SU-DHL-6 (cell line): ENCODE measurements at regions not wholly inside any gene's neighbourhood (a gene's known extent, or its start where the extent isn't known, plus 50 kb on each side); places are given as distances from the start of the nearest gene placed in this dataset.

Experiments used
- H2AFZ ChIP-seq: fragments of 200-600 bp; sonication (generic); 2 replicates; pipeline ENCODE4 v1.6.1; 2014; ENCODE audit warnings: low read depth, mild to moderate bottlenecking, moderate library complexity, mixed read lengths, antibody characterized with exemption, low read length; ENCODE audit not compliant: severe bottlenecking
- H3F3A ChIP-seq: fragments of 200-600 bp; shearing (Covaris generic); 2 replicates; pipeline ENCODE4 v1.6.0; 2016; ENCODE audit warnings: antibody characterized with exemption, mild to moderate bottlenecking; ENCODE audit not compliant: insufficient read depth
- H3K27ac ChIP-seq: fragments of 200-600 bp; sonication (generic); 2 replicates; pipeline ENCODE4 v1.5.1; 2016; ENCODE audit warnings: low read depth, mild to moderate bottlenecking, low read length, moderate library complexity, mixed read lengths
- H3K27me3 ChIP-seq: fragments of 200-600 bp; sonication (generic), shearing (Covaris generic); 2 replicates; pipeline ENCODE4 v1.6.0; 2014; ENCODE audit warnings: mild to moderate bottlenecking, low read length
- H3K36me3 ChIP-seq: fragments of 200-600 bp; sonication (generic); 2 replicates; pipeline ENCODE4 v1.6.1; 2014; ENCODE audit warnings: mild to moderate bottlenecking, low read length, mixed read lengths
- H3K4me2 ChIP-seq: fragments of 300-600, 200-600 bp; shearing (Covaris generic), sonication (generic); 2 replicates; pipeline ENCODE4 v1.6.0; 2014; ENCODE audit warnings: low read length, low read depth, mild to moderate bottlenecking; ENCODE audit not compliant: poor library complexity, severe bottlenecking
- H3K4me3 ChIP-seq: fragments of 200-600 bp; sonication (generic); 2 replicates; pipeline ENCODE4 v1.5.1; 2014; ENCODE audit warnings: antibody characterized with exemption, low read length, mild to moderate bottlenecking, mixed read lengths; ENCODE audit not compliant: insufficient read depth, poor library complexity, severe bottlenecking
- H3K79me2 ChIP-seq: fragments of 200-600 bp; sonication (generic); 2 replicates; pipeline ENCODE4 v1.6.1; 2014; ENCODE audit warnings: mild to moderate bottlenecking, low read length, moderate library complexity; ENCODE audit not compliant: insufficient read depth
- H3K9ac ChIP-seq: fragments of 200-600 bp; sonication (generic); 2 replicates; pipeline ENCODE4 v1.7.0; 2014; ENCODE audit warnings: mild to moderate bottlenecking, low read length
- H3K9me2 ChIP-seq: fragments of 200-600 bp; sonication (generic); replicated peaks from 2 replicates; pipeline ENCODE4 v1.6.1; 2014; ENCODE audit warnings: low read length; ENCODE audit not compliant: insufficient read depth
- H3K9me3 ChIP-seq: fragments of 200-600 bp; sonication (generic); 2 replicates; pipeline ENCODE4 v1.6.1; 2014; ENCODE audit warnings: low read length, mixed read lengths; ENCODE audit not compliant: insufficient read depth
- H4K20me1 ChIP-seq: fragments of 200-600 bp; sonication (generic); 2 replicates; pipeline ENCODE4 v1.6.1; 2014; ENCODE audit warnings: low read depth, mild to moderate bottlenecking, antibody characterized with exemption, low read length, moderate library complexity, mixed read lengths
- CTCF ChIP-seq: fragments of 200-600 bp; sonication (generic); IDR thresholded peaks from one replicate; pipeline ENCODE4 v1.5.1; 2017; ENCODE audit warnings: antibody characterized with exemption, mild to moderate bottlenecking, low read length, moderate library complexity; ENCODE audit not compliant: insufficient read depth, poor library complexity, severe bottlenecking
- EZH2phosphoT487 ChIP-seq: fragments of 200-600 bp; sonication (generic), shearing (Covaris generic); conservative IDR thresholded peaks from 2 replicates; pipeline ENCODE4 v1.6.1; 2018; ENCODE audit warnings: mild to moderate bottlenecking, antibody characterized with exemption, low read length, moderate library complexity, mixed read lengths

- H3K27ac ChIP-seq = no peak overlapping the region
- H3K27me3 ChIP-seq = no peaks in the 10 kb centered on the region
- no peak for TF ChIP-seq EZH2phosphoT487
- TF ChIP-seq CTCF = no peak
- H3F3A ChIP-seq = no peaks in the 10 kb centered on the region
- H3K9me2 ChIP-seq = no peaks in the 10 kb centered on the region
- H3K4me3 ChIP-seq = no peak overlapping the region
- H3K9ac ChIP-seq = no peak overlapping the region
- no peaks in the 10 kb centered on the region for H4K20me1 ChIP-seq
- H3K36me3 ChIP-seq = no peaks in the 10 kb centered on the region
- no peak overlapping the region for H3K4me2 ChIP-seq
- no peaks in the 10 kb centered on the region for H3K9me3 ChIP-seq
- no peak overlapping the region for H2AFZ ChIP-seq
- H3K79me2 ChIP-seq = no peaks in the 10 kb centered on the region
These were observed 287.4 kb downstream of the RAB28 start for GRCh38 chr4:13196721-13197120.

- Histone ChIP-seq H3K79me2 (no peaks in the 10 kb centered on the region), H3K4me2 (no peak overlapping the region), H3K4me3 (no peak overlapping the region), H3K9ac (no peak overlapping the region), H3K27ac (no peak overlapping the region), H3K27me3 (no peaks in the 10 kb centered on the region), H3K36me3 (no peaks in the 10 kb centered on the region), H4K20me1 (no peaks in the 10 kb centered on the region), H2AFZ (no peak overlapping the region), H3K9me3 (no peaks in the 10 kb centered on the region), H3K9me2 (no peaks in the 10 kb centered on the region), H3F3A (no peaks in the 10 kb centered on the region)
- no peak for TF ChIP-seq EZH2phosphoT487
- no peak for TF ChIP-seq CTCF
These were observed 290.5 kb downstream of the RAB28 start for GRCh38 chr4:13193662-13194061.

- Histone ChIP-seq H3K4me2 (no peak overlapping the region), H2AFZ (no peak overlapping the region), H3K4me3 (no peak overlapping the region)
These were observed 293.9 kb downstream of the RAB28 start for GRCh38 chr4:13190093-13190721.

More at GRCh38 chr4:13190093-13190721, 293.9 kb downstream of the RAB28 start:
- Histone ChIP-seq H4K20me1 (no peaks in the 10 kb centered on the region), H3K79me2 (no peaks in the 10 kb centered on the region), H3K9me2 (peaks cover 3% of the 10 kb centered on the region; the same call in 1 of the 2 replicates), H3F3A (no peaks in the 10 kb centered on the region), H3K9me3 (no peaks in the 10 kb centered on the region), H3K27ac (no peak overlapping the region), H3K9ac (no peak overlapping the region), H3K36me3 (no peaks in the 10 kb centered on the region), H3K27me3 (no peaks in the 10 kb centered on the region)
- TF ChIP-seq EZH2phosphoT487 = no peak
- TF ChIP-seq CTCF = no peak
